Neutrophil (primary cell): ENCODE measurements at regions not wholly inside any gene's neighbourhood (a gene's known extent, or its start where the extent isn't known, plus 50 kb on each side); places are given as distances from the start of the nearest gene placed in this dataset.
"Not testable (repeated sequence)": the region's sequence is repeated elsewhere in the genome, so short reads cannot be mapped to it uniquely, and the experiment has no call there.

ENCODE experiments used
- H3K27ac ChIP-seq: fragments of 200-600 bp; sonication (generic); 2 replicates; pipeline ENCODE4 v1.5.1; 2016; ENCODE audit warnings: mild to moderate bottlenecking, moderate library complexity
- H3K27me3 ChIP-seq: fragments of 200-600 bp; sonication (generic); 2 replicates; pipeline ENCODE4 v1.6.0; 2016; ENCODE audit warnings: mild to moderate bottlenecking
- H3K36me3 ChIP-seq: fragments of 200-600 bp; sonication (generic); 2 replicates; pipeline ENCODE4 v1.5.1; 2017
- H3K4me1 ChIP-seq, 2 experiments: fragments of 200-600 bp in 1 of 2; sonication (generic) in 1 of 2; 1 replicate in 1 of 2; 2 replicates in 1 of 2; pipeline versions ENCODE4 v1.5.1 to v1.6.1; 2013 to 2016; ENCODE audit warnings: low read depth in 1 of 2, low read length in 1 of 2, mild to moderate bottlenecking in 1 of 2, moderate library complexity in 1 of 2; ENCODE audit not compliant: control insufficient read depth in 1 of 2, insufficient read depth in 1 of 2
- H3K4me3 ChIP-seq, 2 experiments: fragments of 200-600 bp in 1 of 2; sonication (generic) in 1 of 2; 1 replicate in 1 of 2; 2 replicates in 1 of 2; pipeline ENCODE4 v1.5.1; 2013 to 2016; ENCODE audit warnings: low read depth in 1 of 2, low read length in 1 of 2, mild to moderate bottlenecking in 1 of 2, moderate library complexity in 1 of 2
- H3K9me3 ChIP-seq: fragments of 200-600 bp; sonication (generic); 2 replicates; pipeline ENCODE4 v1.5.1; 2016
- TF ChIP-seq, protein P1 (sequence below): fragments of 200-600 bp; sonication (generic); IDR thresholded peaks from 2 replicates; pipeline ENCODE4 v1.5.1; 2016; ENCODE audit warnings: antibody characterized with exemption

DNA sequence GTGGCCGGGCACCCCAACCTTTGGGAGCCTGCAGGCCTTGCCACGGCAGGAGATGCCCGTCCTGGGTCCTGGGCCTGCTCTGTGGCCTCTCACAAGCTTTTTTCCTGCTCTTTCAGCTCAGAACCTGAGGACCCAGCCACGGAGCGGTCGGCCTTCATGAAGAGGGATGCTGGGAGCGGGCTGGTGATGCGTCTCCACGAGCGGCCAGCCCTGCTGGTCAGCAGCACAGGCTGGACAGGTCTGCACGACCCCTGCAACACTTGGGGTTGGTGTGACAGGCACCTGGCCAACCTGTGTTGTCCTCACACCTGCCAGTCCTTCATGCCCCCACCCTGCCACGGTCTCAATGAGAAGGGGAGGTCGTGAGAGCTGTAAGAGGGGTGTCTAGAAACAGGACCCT, 170.0 kb downstream of the ADRA2C start:
- no peak overlapping the region for H3K27ac ChIP-seq
- TF ChIP-seq, protein P1, sequence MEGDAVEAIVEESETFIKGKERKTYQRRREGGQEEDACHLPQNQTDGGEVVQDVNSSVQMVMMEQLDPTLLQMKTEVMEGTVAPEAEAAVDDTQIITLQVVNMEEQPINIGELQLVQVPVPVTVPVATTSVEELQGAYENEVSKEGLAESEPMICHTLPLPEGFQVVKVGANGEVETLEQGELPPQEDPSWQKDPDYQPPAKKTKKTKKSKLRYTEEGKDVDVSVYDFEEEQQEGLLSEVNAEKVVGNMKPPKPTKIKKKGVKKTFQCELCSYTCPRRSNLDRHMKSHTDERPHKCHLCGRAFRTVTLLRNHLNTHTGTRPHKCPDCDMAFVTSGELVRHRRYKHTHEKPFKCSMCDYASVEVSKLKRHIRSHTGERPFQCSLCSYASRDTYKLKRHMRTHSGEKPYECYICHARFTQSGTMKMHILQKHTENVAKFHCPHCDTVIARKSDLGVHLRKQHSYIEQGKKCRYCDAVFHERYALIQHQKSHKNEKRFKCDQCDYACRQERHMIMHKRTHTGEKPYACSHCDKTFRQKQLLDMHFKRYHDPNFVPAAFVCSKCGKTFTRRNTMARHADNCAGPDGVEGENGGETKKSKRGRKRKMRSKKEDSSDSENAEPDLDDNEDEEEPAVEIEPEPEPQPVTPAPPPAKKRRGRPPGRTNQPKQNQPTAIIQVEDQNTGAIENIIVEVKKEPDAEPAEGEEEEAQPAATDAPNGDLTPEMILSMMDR, result no peak
- no peaks in the 10 kb centered on the region for H3K4me1 ChIP-seq
- H3K36me3 ChIP-seq, result no peaks in the 10 kb centered on the region
- no peaks in the 10 kb centered on the region for H3K9me3 ChIP-seq
- no peaks in the 10 kb centered on the region for H3K27me3 ChIP-seq
- no peak overlapping the region for H3K4me3 ChIP-seq

DNA sequence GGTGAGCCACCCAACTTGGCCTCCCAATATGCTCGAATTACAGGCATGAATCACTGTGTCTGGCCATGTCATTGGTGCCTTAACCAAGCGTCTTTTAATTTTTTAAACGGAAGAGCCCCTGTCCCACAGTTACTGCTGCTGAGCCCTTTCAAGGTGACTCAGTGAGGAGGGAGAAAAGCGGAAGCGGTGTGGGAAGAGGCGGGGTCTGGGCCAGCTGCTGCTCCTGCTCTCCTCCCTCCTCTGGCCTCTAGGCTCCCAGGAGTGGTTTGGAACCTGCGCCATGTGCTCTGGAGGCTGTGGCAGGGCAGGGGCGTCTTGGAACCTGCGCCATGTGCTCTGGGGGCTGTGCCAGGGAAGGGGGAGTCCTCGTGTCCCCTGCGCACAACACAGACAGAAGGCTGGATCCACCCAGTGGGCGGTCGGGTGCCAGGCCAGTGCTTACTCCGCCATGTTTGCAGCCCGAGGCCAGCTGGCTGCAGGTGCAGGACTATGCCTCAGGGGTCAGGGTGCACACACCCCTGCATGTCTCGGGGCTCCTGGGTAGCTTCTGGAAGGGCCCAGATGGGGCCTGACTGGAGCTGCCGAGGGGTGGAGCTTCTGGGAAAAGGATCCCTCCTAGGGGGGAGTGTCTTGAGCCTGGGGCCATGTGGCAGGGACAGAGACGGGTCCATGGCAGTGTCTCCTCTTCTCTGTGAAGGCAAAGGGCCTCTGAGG, 171.8 kb downstream of the ADRA2C start:
- H3K4me1 ChIP-seq, H3K27ac ChIP-seq, H3K4me3 ChIP-seq, H3K27me3 ChIP-seq, H3K9me3 ChIP-seq, H3K36me3 ChIP-seq: not testable (repeated sequence)

DNA sequence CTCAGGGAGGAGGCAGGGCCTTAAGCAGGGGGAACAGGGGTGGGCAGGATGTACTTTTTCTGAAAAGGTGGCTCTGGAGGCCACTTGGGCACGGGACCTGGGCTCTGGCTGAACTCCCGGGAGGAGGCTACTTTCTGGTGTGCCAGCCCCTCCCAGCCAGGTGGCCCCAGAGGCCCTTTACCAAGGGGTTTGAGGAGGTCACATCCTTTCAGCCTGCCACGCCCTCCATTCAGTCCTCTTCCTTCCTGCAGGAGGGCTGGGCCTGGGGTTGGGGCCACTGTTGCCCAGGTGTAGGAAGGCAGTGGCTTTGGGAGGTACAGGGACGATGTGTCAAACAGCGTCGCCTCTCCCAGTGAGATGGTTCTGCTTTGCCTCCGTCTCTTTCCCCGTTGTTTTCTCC, 172.5 kb downstream of the ADRA2C start:
- not testable (repeated sequence) for H3K36me3 ChIP-seq, H3K4me1 ChIP-seq, H3K9me3 ChIP-seq, H3K4me3 ChIP-seq, H3K27me3 ChIP-seq, H3K27ac ChIP-seq

GRCh38 chr4:3939954-3940591, 173.9 kb downstream of the ADRA2C start:
- not testable (repeated sequence) for H3K4me3 ChIP-seq, H3K27me3 ChIP-seq, H3K4me1 ChIP-seq

DNA sequence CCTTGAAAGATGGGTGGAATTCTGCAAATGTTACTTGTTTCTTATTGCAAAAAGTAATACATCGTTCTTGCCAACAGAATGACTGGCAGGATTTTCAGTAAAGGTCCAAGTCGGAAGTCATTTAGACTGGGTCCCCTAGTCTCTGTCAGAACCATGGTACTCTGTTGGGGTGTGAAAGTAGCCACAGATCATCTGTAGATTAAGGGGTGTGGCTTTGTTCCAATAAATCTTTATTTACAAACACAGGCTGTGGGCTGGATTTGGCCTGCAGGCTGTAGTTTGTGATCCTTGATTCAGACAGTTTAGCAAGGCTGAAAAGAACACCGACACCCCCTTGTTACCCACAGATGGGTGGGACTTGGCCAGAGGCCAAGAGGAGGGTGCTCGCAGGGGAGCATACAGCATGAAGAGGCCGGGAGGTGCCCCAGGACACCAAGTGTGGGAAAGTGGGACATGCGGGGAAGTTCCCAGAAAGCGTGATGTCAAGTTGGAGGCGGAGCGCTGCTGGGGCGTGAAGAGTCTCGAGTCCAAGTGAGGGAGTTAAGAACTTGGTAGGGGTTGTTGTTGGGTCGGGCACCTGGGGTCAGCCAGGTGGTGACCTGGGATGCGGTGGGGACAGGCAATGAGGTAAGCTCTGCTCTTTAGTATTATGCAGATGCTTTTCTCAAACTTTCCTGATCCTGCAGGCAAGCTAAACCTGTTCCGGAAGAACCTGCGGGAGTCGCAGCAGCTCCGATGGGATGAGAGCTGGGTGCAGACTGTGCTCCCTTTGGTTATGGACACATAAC, 175.7 kb downstream of the ADRA2C start:
- not testable (repeated sequence) for H3K27me3 ChIP-seq, H3K36me3 ChIP-seq, H3K4me3 ChIP-seq, H3K9me3 ChIP-seq, H3K4me1 ChIP-seq, H3K27ac ChIP-seq

More at GRCh38 chr4:3939954-3940591, 173.9 kb downstream of the ADRA2C start:
- not testable (repeated sequence) for H3K36me3 ChIP-seq, H3K9me3 ChIP-seq, H3K27ac ChIP-seq

GRCh38 chr4:3942569-3942971, 176.4 kb downstream of the ADRA2C start:
- TF ChIP-seq, protein P1, result peak; percentile 51
- not testable (repeated sequence) for H3K27me3 ChIP-seq, H3K4me3 ChIP-seq, H3K36me3 ChIP-seq, H3K9me3 ChIP-seq, H3K4me1 ChIP-seq, H3K27ac ChIP-seq

DNA sequence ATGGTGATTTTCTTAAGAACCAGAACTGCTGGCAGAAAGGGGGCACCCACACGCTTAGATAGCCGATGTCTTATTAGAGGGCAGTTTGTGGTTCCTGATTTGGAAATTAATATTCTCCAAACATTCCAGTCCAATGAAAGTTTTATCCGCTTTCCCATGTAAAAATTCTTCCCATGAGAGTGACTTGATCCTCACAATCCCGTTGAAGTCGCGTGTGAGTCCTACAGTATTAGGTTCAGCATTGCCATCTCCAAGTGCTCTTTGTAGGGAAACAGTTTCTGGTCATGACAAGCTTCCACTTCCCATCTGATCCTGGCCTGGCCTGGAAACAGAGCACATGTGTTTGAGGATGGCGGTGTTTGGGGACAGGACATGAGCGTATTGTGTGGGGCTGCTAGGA, 176.9 kb downstream of the ADRA2C start:
- H3K36me3 ChIP-seq, H3K9me3 ChIP-seq, H3K27me3 ChIP-seq, H3K27ac ChIP-seq, H3K4me3 ChIP-seq, H3K4me1 ChIP-seq: not testable (repeated sequence)
